Right atrium auricular region (tissue), 2 donors: ENCODE measurements at regions not wholly inside any gene's neighbourhood (a gene's known extent, or its start where the extent isn't known, plus 50 kb on each side); places are given as distances from the start of the nearest gene placed in this dataset.

Experiments
- DNase-seq: peaks from one replicate; pipeline ENCODE4 v3.0.0-alpha.2; 2019; ENCODE audit warnings: low spot score
- H3K27ac ChIP-seq, 2 donors: fragments of 200-600 bp; sonication (generic); 1 replicate in 1 of 2; 2 replicates in 1 of 2; pipeline ENCODE4 v1.5.1; 2016 to 2019
- H3K27me3 ChIP-seq, 2 donors: fragments of 200-600 bp; sonication (generic); one replicate each; pipeline versions ENCODE4 v1.5.1 to v1.6.0; 2017 to 2019
- H3K36me3 ChIP-seq: fragments of 200-600 bp; sonication (generic); one replicate; pipeline ENCODE4 v1.5.1; 2016
- H3K4me1 ChIP-seq, 2 donors: fragments of 200-600 bp; sonication (generic); one replicate each; pipeline versions ENCODE4 v1.5.1 to v1.6.0; 2017 to 2019
- H3K4me3 ChIP-seq, 2 donors: fragments of 200-600 bp; sonication (generic); 1 replicate in 1 of 2; 2 replicates in 1 of 2; pipeline ENCODE4 v1.5.1; 2017 to 2019; ENCODE audit warnings: mild to moderate bottlenecking in 1 of 2, moderate library complexity in 1 of 2
- H3K9me3 ChIP-seq, 2 donors: fragments of 200-600 bp; sonication (generic); one replicate each; pipeline ENCODE4 v1.5.1; 2019
- CTCF ChIP-seq, 2 donors: fragments of 200-600 bp; sonication (generic); IDR thresholded peaks; one replicate each; pipeline ENCODE4 v1.5.1; 2019; ENCODE audit warnings: antibody characterized with exemption in 2 of 2

GRCh38 chr2:11914455-11914854 is 168.0 kb downstream of the LPIN1 start:
- DNase-seq: no peak
- Histone ChIP-seq H3K27me3 (no peaks in the 10 kb centered on the region), H3K4me3 (no peak overlapping the region), H3K36me3 (no peaks in the 10 kb centered on the region), H3K4me1 (no peaks in the 10 kb centered on the region), H3K27ac (no peak overlapping the region), H3K9me3 (peaks cover 0 to 16% of the 10 kb centered on the region in 2 donors)
- TF ChIP-seq CTCF (IDR thresholded peaks at IDR 0.05): no peak

- no peak for DNase-seq
- no peak for TF ChIP-seq CTCF (IDR thresholded peaks at IDR 0.05)
- Histone ChIP-seq H3K4me3 (no peak overlapping the region), H3K36me3 (no peaks in the 10 kb centered on the region), H3K27ac (no peak overlapping the region), H3K9me3 (peaks cover 0 to 16% of the 10 kb centered on the region in 2 donors), H3K4me1 (no peaks in the 10 kb centered on the region), H3K27me3 (no peaks in the 10 kb centered on the region)
Measured at GRCh38 chr2:11915650-11916049, 169.2 kb downstream of the LPIN1 start.

GRCh38 chr2:11919953-11920352 is 173.5 kb downstream of the LPIN1 start:
- TF ChIP-seq CTCF (IDR thresholded peaks at IDR 0.05): no peak
- H3K27ac ChIP-seq: no peak overlapping the region
- no peak for DNase-seq
- H3K27me3 ChIP-seq: no peaks in the 10 kb centered on the region
- no peak overlapping the region for H3K4me3 ChIP-seq
- no peaks in the 10 kb centered on the region for H3K4me1 ChIP-seq
- H3K9me3 ChIP-seq: no peaks in the 10 kb centered on the region
- H3K36me3 ChIP-seq: no peaks in the 10 kb centered on the region

- no peak for TF ChIP-seq CTCF (IDR thresholded peaks at IDR 0.05)
- H3K36me3 ChIP-seq: no peaks in the 10 kb centered on the region
- no peak for DNase-seq
- H3K4me1 ChIP-seq: no peaks in the 10 kb centered on the region
- no peaks in the 10 kb centered on the region for H3K27me3 ChIP-seq
- H3K27ac ChIP-seq: no peak overlapping the region
- no peak overlapping the region for H3K4me3 ChIP-seq
- H3K9me3 ChIP-seq: no peaks in the 10 kb centered on the region
Measured at GRCh38 chr2:11920993-11921583, 174.7 kb downstream of the LPIN1 start.

GRCh38 chr2:11922294-11922693 is 175.9 kb downstream of the LPIN1 start:
- no peak for TF ChIP-seq CTCF (IDR thresholded peaks at IDR 0.05)
- H3K27me3 ChIP-seq: no peaks in the 10 kb centered on the region

GRCh38 chr2:11923935-11924334 is 177.5 kb downstream of the LPIN1 start:
- Histone ChIP-seq H3K27ac (no peak overlapping the region), H3K4me3 (no peak overlapping the region), H3K4me1 (no peaks in the 10 kb centered on the region), H3K27me3 (no peaks in the 10 kb centered on the region), H3K9me3 (no peaks in the 10 kb centered on the region), H3K36me3 (no peaks in the 10 kb centered on the region)
- no peak for DNase-seq
- no peak for TF ChIP-seq CTCF (IDR thresholded peaks at IDR 0.05)

More at GRCh38 chr2:11922294-11922693, 175.9 kb downstream of the LPIN1 start:
- Histone ChIP-seq H3K4me3 (no peak overlapping the region), H3K9me3 (no peaks in the 10 kb centered on the region), H3K4me1 (no peaks in the 10 kb centered on the region), H3K27ac (no peak overlapping the region), H3K36me3 (no peaks in the 10 kb centered on the region)
- no peak for DNase-seq
